GM21825 (cell line): ENCODE measurements at regions not wholly inside any gene's neighbourhood (a gene's known extent, or its start where the extent isn't known, plus 50 kb on each side); places are given as distances from the start of the nearest gene placed in this dataset.

Source experiments
- ATAC-seq: cut with Tn5 transposase; IDR thresholded peaks from one replicate; pipeline ENCODE4 v1.9.1; 2021; ENCODE audit warnings: mild to moderate bottlenecking, moderate library complexity; ENCODE audit not compliant: unreplicated experiment

GRCh38 chr1:182198006-182198605 lies 136.6 kb upstream of the ZNF648 start:
- ATAC-seq = no peak

GRCh38 chr1:182196897-182197870 lies 135.7 kb upstream of the ZNF648 start:
- ATAC-seq = no peak

GRCh38 chr1:182195733-182196132 lies 134.2 kb upstream of the ZNF648 start:
- no peak for ATAC-seq

- no peak for ATAC-seq
Observed at GRCh38 chr1:182193908-182194550, 132.5 kb upstream of the ZNF648 start.

- no peak for ATAC-seq
Observed at GRCh38 chr1:182192966-182193365, 131.5 kb upstream of the ZNF648 start.

GRCh38 chr1:182192215-182192614 lies 130.7 kb upstream of the ZNF648 start:
- ATAC-seq = no peak

GRCh38 chr1:182191381-182192115 lies 130.0 kb upstream of the ZNF648 start:
- ATAC-seq = no peak

GRCh38 chr1:182189535-182190066 lies 128.1 kb upstream of the ZNF648 start:
- ATAC-seq = no peak

GRCh38 chr1:182186757-182187146 lies 125.2 kb upstream of the ZNF648 start:
- no peak for ATAC-seq

GRCh38 chr1:182185842-182186756 lies 124.6 kb upstream of the ZNF648 start:
- ATAC-seq = no peak

- no peak for ATAC-seq
Observed at GRCh38 chr1:182185136-182185535, 123.6 kb upstream of the ZNF648 start.

GRCh38 chr1:182183606-182184005 lies 122.1 kb upstream of the ZNF648 start:
- no peak for ATAC-seq

GRCh38 chr1:182182311-182182710 lies 120.8 kb upstream of the ZNF648 start:
- no peak for ATAC-seq

GRCh38 chr1:182181167-182181572 lies 119.7 kb upstream of the ZNF648 start:
- no peak for ATAC-seq

GRCh38 chr1:182175361-182175931 lies 113.9 kb upstream of the ZNF648 start:
- ATAC-seq = no peak

GRCh38 chr1:182174513-182174855 lies 113.0 kb upstream of the ZNF648 start:
- ATAC-seq = no peak

GRCh38 chr1:182173808-182174512 lies 112.4 kb upstream of the ZNF648 start:
- no peak for ATAC-seq

- no peak for ATAC-seq
Observed at GRCh38 chr1:182172699-182173098, 111.2 kb upstream of the ZNF648 start.
